NCI-H1417 treated with DMSO at 0.1 percent for 48 hours (cell line): ENCODE measurements at regions not wholly inside any gene's neighbourhood (a gene's known extent, or its start where the extent isn't known, plus 50 kb on each side); places are given as distances from the start of the nearest gene placed in this dataset.
"Not testable (repeated sequence)": the region's sequence is repeated elsewhere in the genome, so short reads cannot be mapped to it uniquely, and the experiment has no call there.

Experiments used
- DNase-seq: peaks from one replicate; lab custom pipeline; 2025; lab: John Stamatoyannopoulos, UW

DNA sequence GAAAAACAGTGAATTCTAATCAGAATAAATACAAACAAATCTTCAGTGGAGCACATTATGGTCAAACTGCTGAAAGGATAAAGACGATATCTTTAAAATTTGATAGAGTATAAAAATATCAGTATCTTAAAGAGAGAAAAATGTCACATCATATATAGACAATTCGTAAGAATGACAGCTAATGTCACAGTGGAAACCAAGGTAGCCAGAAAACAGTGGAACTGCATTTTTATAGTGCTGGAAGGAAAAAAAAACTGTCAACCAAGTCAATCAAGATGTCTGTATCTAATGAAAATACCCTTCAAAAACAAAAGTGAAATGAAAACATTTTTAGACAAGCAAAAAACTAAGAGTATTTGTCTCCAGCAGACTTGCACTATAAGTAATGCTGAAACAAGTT, 73.4 kb upstream of the HMGXB4 start:
- no peak for DNase-seq

DNA sequence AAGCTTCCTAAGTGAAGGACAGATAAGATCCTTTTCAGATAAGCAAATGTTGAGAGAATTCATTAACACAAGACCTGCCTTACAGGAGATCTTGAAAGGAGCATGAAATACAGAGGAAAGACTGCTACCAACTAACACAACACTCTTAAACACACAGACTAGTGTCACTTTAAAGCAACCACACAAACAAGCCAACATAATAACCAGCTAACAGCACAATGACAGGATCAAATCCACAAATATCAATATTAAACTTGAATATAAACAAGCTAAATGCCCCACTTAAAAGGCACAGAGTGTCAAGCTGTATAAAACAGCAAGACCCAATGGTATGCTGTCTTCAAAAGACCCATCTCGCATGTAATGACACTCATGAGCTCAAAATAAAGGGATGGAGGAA, 70.8 kb upstream of the HMGXB4 start:
- DNase-seq: no peak

DNA sequence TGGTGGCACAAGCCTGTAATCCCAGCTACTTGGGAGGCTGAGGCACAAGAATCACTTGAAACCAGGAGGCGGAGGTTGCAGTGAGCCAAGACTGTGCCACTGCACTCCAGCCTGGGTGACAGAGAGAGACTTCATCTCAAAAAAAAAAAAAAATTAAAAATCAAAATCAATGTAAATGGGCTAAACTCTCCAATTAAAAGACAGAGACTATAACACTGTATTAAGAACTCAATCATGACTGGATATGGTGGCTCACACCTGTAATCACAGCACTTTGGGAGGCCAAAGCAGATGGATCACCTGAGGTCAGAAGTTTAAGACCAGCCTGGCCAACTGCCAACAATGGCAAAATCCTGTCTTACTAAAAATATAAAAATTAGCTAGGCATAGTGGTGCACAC, 68.4 kb upstream of the HMGXB4 start:
- not testable (repeated sequence) for DNase-seq

DNA sequence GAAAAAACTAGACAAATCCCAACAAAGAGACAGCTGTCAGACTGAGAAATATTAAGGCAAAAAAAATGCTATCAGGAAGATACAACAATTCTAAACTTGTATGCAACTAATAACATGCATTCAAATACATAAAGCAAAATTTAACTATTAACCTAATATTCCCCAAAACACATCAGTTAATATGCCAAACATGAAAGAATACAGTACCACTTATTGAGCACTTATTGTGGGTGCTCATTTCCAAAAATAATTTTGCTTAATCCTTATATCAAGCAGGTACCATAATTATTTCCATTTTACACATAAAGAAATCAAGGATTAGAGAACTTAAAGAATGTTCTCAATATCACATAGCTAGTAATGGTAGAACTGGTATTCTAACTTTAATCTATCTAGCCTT, 67.7 kb upstream of the HMGXB4 start:
- no peak for DNase-seq

DNA sequence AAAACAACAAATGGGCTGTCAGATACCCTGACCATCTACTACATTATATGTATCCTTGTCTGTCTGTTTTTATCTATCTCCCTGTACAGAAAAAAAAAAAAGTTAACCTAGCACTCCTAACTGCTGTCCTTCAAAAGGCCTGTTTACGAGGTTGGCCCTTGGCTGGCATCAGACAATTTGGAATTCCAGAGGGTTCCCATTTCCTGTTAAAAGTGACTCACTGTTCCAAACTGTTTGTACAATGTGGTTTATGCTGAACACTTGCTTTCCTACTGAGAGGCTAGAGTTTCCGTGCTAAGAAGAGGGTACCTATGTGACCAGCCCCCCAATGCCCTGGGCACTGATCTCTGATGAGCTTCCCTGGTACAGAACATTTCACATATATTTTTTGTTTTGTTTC, 65.9 kb upstream of the HMGXB4 start:
- no peak for DNase-seq

DNA sequence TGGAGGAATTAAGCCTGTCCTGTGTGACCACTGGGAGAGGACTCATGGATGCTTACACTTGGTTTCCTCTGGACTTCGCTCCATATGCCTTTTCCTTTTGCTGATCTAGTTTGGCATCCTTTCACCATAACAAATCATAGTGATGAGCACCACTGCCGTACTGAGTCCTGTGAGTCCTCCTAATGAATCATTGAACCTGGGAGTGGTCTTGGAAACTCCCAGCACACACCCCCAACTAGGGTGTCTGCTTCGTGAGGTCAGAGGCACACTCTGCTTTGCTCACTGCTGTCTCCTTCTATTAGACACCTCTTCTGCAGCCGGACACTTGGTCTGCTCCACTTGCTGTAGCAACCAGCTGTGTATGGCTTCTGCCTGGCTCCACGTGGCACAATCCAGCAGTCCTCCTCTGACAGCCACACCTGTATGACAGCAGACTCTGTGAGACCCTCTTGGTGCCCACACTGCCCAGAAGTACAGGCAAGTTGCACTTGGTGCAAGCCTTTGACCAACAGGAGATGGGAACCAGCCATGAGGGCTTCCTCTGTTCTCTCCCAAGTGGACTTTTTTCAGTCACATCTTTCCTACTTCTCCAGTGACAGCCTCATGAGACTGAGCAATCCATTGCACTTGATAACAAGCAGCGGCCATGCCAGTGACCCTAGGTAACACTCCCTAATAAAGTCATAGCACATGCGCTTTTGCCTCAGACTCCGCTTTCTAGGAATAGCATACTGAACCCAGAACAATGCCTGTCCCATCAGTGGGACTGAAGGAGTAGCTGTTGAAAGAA, 65.0 kb upstream of the HMGXB4 start:
- DNase-seq: no peak

DNA sequence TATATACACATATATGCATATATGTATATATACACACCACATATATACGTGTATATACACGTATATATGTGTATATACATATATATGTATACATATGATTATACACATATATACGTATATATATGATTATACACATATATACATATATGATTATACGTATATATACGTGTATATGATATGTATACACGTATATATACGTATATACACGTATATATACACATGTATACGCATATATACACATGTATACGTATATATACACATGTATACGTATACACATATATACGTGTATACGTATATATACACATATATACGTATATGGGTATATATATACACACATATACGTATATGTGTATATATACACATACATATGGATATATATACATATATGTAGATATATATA, 62.1 kb upstream of the HMGXB4 start:
- DNase-seq: no peak

DNA sequence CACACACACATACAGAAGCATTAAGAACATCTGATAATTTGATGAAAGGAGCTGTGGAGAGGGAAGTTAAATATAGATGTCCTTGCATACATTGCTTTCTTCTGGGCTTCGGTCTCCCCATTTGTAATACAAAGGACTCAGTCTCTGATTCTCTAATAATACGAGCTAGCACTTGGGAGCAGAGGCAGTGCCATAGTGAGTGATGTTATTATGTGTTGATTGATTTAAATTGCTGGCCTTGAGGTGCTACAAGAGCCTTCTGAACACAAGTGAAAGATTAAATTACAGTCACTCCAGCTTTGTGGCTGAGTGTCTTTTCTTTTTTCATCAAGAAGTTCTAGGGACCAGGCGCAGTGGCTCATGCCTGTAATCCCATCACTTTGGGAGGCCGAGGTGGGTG, 61.5 kb upstream of the HMGXB4 start:
- DNase-seq: no peak

DNA sequence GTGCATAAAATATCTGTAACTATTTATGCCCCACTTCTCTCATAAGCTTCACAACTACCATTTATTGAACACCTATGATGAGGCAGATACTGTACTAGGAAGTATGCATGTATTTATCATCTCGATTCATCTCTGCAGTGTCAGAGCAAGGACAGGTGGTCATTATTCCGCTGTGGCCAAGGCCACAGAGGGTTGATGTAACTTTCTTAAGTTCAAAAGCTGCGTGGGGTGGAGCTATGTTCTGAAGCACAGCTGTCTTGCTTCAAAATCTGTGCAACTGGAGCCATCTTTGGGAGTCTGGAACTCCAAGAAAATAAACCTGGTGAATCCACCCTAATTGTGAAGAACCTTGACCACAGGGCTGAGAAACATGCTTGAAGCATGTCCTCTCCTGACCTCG, 60.2 kb upstream of the HMGXB4 start:
- no peak for DNase-seq

DNA sequence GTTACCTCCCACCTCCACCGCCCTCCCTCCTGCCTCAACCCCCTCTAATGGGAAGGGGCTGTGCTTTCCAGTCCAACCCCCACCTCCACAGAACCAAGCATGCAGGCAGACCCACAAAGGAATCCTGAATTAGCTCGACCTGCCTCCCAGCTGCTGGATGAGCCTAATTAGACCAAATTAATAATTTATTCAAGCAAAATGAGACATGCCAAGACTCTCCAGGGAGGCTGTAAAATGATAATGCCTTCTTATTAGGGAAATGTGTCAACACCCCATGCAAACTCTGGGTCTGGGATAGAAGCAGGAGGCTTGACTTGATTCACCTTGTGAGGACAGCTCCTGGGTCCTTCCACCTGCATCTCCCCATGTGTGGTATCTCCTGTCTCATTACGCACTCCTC, 59.4 kb upstream of the HMGXB4 start:
- DNase-seq: no peak

DNA sequence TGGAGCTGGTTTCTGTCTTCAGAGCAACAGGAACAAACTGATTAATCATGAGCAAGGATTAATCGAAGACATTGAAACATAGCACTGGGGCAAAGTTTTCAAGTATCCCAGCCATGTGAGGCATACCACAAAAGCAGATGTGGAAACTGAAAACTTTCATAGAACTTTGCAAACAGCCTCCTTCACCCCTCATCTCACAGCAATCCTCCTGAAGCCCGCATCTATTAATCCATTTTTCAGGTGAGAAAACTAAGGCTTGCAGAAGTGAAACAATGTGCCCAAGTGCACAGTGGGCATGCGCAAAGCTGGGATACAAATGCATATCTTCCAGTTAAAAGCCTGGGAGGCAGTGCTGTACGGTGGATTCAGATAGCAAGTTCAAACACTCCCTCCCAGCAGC, 58.6 kb upstream of the HMGXB4 start:
- DNase-seq: no peak

DNA sequence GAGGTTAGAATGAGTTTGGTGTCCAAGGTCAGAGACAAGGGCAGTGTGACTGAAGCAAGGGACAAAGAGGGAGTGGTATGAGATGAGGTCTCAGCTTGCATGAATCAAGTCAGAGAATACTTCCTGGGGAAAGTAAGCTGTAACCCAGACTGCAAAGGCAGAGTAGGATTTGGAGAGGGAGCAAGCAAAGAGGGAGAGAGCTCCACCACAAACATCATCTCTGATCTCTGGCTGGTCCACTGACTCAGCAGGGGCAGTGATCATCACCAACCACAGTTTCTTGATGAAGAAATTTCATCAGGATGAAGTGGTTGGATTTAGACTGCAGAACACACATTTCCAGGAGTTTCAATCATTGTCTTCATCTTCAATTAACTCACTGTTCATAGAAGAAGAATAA, 54.9 kb upstream of the HMGXB4 start:
- DNase-seq: no peak

DNA sequence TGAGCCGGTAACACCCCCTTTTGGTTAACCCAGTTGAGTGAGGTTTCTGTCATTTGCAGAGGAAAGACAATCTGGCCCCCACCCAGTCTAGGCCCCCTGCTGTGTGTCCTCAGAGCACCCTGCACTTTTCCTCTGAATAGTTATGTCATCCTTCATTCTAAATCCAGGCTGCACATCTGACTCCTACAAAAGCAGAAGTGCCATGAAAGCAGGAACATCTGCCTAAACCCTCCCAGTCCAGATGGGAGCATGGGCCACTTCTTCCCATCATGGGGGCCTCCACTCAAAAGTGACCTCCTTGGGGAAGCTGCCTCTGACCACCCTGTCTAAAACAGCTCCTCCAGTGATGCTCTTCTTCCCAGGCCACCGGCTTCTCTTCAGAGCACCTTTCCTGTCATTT, 53.7 kb upstream of the HMGXB4 start:
- DNase-seq: no peak

DNA sequence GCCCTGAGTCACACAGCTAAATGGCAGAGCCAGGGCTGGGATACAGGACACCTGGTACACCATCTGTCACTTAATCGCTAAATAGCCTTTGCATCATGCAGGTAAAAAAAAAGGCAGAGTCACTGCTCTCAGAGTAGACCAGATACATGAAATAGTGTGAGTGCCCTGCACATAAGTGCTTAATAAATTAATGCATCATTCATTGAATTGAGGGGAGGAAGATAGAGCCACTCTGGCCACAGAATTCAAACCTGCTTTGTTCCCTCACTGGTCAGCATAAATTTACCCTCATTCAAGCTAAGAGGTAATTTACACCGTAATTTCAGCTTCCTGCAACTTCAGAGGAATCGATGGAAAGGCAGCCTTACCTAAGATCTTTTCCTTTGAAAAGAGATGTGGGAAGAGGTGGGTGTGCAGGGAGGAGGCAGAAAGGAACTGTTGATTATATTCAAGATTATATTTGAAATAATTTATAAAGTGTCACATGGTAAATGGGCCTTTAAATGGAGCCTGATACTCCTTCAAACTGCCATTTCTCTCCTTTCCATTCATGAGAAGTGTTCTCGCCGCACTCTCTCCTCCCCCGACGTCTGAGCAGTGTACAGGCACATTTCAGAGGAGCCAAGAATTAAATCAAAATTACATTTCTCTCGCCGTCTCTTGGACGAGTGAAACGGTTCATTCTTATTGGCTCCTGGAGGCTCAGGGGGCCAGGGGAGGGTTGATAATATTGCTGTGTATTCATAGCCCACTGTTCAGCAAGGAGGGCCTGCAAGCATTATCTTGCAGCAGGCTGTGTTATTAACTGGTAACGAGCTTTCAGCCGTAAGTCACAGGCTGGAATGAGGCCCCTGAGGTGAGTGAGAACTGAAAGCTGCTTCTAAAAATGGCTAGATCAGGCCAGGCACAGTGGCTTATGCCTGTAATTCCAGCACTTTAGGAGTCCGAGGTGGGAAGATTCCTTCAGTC, 52.2 kb upstream of the HMGXB4 start:
- DNase-seq: no peak

DNA sequence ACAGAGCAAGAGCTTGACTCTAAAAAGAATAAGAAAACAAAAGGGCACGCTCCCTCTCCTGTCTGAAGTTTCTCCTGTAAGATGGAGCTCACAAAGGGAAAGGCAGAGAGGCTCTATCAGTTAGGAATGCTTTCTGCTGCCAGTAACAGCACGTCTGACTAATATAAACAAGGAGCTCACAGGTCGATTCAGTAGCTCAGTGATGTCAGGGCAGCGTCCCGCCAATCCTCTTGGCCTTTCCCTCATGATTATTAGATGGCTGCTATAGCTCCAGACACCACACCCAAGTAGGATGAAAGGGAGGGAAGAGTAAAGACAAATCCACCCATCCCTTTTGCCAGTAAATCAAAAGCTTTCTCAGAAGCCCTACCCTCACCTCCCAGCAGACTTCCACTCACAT, 51.3 kb upstream of the HMGXB4 start:
- no peak for DNase-seq

DNA sequence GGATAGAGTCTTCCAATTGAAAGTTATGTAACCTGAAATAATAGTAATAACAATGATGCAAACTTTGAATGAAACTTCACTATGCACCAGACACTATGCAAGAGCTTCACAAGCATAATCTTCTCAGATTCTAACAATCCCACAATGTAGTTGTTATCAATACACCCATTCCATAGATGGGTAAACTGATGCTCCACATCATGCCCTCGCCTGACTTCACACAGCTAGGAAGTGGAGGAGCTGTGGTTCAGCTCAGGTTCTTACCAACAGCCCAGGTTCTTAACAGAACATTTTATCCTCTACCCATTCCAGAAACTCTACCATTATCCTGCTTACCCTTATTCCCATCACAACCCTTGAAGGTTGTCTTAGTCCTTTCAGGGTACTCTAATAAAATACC, 50.4 kb upstream of the HMGXB4 start:
- DNase-seq: no peak
